SK-N-SH (cell line): ENCODE measurements at regions not wholly inside any gene's neighbourhood (a gene's known extent, or its start where the extent isn't known, plus 50 kb on each side); places are given as distances from the start of the nearest gene placed in this dataset.
"Not testable (repeated sequence)": the region's sequence is repeated elsewhere in the genome, so short reads cannot be mapped to it uniquely, and the experiment has no call there.

Experiments used
- CTCF ChIA-PET: fragments of 300-600, 350-600 bp; formaldehyde crosslinking; extraction: SDS; loops from one replicate; lab custom pipeline; 2021; lab: Yijun Ruan, JAX
- POLR2A ChIA-PET: fragments of 350-600 bp; sonication (Branson Sonifier 250); formaldehyde crosslinking; extraction: SDS; loops from one replicate; lab custom pipeline; 2020; ENCODE audit warnings: antibody characterized with exemption, inconsistent platforms; lab: Yijun Ruan, JAX
- DNase-seq: peaks from one replicate; pipeline ENCODE4 v3.0.0; 2012
- H2AFZ ChIP-seq: fragments of 200-600 bp; sonication (generic); 2 replicates; pipeline ENCODE4 v1.8.1; 2016; ENCODE audit warnings: antibody characterized with exemption, mild to moderate bottlenecking, low read depth
- H3F3A ChIP-seq: fragments of 200-600 bp; sonication (generic); replicated peaks from 2 replicates; pipeline ENCODE3; 2016; ENCODE audit warnings: antibody characterized with exemption, mild to moderate bottlenecking; ENCODE audit not compliant: insufficient read depth
- H3K27ac ChIP-seq, 2 experiments: fragments of 200-500 bp in 1 of 2; fragments of 200-600 bp in 1 of 2; sonication (Bioruptor generic) in 1 of 2; sonication (generic), shearing (Covaris generic) in 1 of 2; 2 replicates each; pipeline versions ENCODE4 v1.5.1 to v1.6.1; 2014 to 2016; ENCODE audit warnings: low read depth in 2 of 2, inconsistent platforms in 1 of 2, low read length in 1 of 2, mild to moderate bottlenecking in 1 of 2, mixed read lengths in 1 of 2
- H3K27me3 ChIP-seq: fragments of 200-600 bp; sonication (generic), shearing (Covaris generic); 2 replicates; pipeline ENCODE4 v1.6.1; 2016; ENCODE audit warnings: mixed run types; ENCODE audit not compliant: insufficient read depth
- H3K36me3 ChIP-seq, 2 experiments: fragments of 200-500 bp in 1 of 2; fragments of 200-600 bp in 1 of 2; sonication (Bioruptor generic) in 1 of 2; sonication (generic) in 1 of 2; replicated peaks in 1 of 2; 2 replicates each; pipeline versions ENCODE3 to v1.5.1; 2014 to 2016; ENCODE audit warnings: low read length in 1 of 2, mild to moderate bottlenecking in 1 of 2; ENCODE audit not compliant: insufficient read depth in 2 of 2, control insufficient read depth in 1 of 2
- H3K4me1 ChIP-seq, 2 experiments: fragments of 200-500 bp in 1 of 2; fragments of 200-600 bp in 1 of 2; sonication (Bioruptor generic) in 1 of 2; sonication (generic), shearing (Covaris generic) in 1 of 2; 2 replicates each; pipeline versions ENCODE4 v1.5.1 to v1.6.1; 2014 to 2016; ENCODE audit warnings: low read depth in 1 of 2, low read length in 1 of 2, mixed run types in 1 of 2; ENCODE audit not compliant: insufficient read depth in 2 of 2, control insufficient read depth in 1 of 2
- H3K4me2 ChIP-seq: fragments of 200-600 bp; sonication (generic), shearing (Covaris generic); 2 replicates; pipeline ENCODE4 v1.6.1; 2017; ENCODE audit warnings: mixed run types
- H3K4me3 ChIP-seq, 2 experiments: fragments of 200-500 bp in 1 of 2; fragments of 200-600 bp in 1 of 2; sonication (Bioruptor generic) in 1 of 2; sonication (generic), shearing (Covaris generic) in 1 of 2; 2 replicates each; pipeline versions ENCODE4 v1.5.1 to v1.8.1; 2014 to 2016; ENCODE audit warnings: low read depth in 2 of 2, inconsistent platforms in 1 of 2, low read length in 1 of 2, mild to moderate bottlenecking in 1 of 2, mixed read lengths in 1 of 2, moderate library complexity in 1 of 2
- H3K79me2 ChIP-seq: fragments of 200-600 bp; sonication (generic); 2 replicates; pipeline ENCODE4 v1.8.1; 2017; ENCODE audit warnings: mild to moderate bottlenecking; ENCODE audit not compliant: insufficient read depth
- H3K9ac ChIP-seq: fragments of 200-600 bp; sonication (generic); 2 replicates; pipeline ENCODE4 v1.6.1; 2017; ENCODE audit warnings: mixed run types
- H3K9me2 ChIP-seq: fragments of 200-600 bp; sonication (generic); 2 replicates; pipeline ENCODE4 v1.6.1; 2017; ENCODE audit warnings: mixed run types
- H3K9me3 ChIP-seq: fragments of 200-600 bp; sonication (generic); 2 replicates; pipeline ENCODE4 v1.6.1; 2017; ENCODE audit warnings: mixed run types, mild to moderate bottlenecking, moderate library complexity
- H4K20me1 ChIP-seq: fragments of 200-600 bp; sonication (generic); 2 replicates; pipeline ENCODE4 v1.6.1; 2017; ENCODE audit warnings: mild to moderate bottlenecking, mixed run types; ENCODE audit not compliant: insufficient read depth
- CHD2 ChIP-seq: fragments of 150-350 bp; IDR thresholded peaks from 2 replicates; pipeline ENCODE4 v1.6.1; 2018; ENCODE audit warnings: low read length; ENCODE audit not compliant: partially characterized antibody
- CTCF ChIP-seq: fragments of 200-600 bp; sonication (generic); IDR thresholded peaks from 2 replicates; pipeline ENCODE4 v1.6.1; 2017; ENCODE audit warnings: antibody characterized with exemption, mild to moderate bottlenecking, moderate library complexity
- EP300 ChIP-seq, 2 experiments: IDR thresholded peaks; 2 replicates each; pipeline versions ENCODE4 v1.4.0 to v1.6.1; 2012; ENCODE audit warnings: borderline replicate concordance in 1 of 2, low read depth in 1 of 2, low read length in 1 of 2
- EZH2phosphoT487 ChIP-seq: fragments of 200-600 bp; sonication (generic); IDR thresholded peaks from 2 replicates; pipeline ENCODE4 v1.6.1; 2017; ENCODE audit warnings: low read depth, mixed run types, mild to moderate bottlenecking, antibody characterized with exemption, moderate library complexity, borderline replicate concordance
- FOSL2 ChIP-seq: IDR thresholded peaks from 2 replicates; pipeline ENCODE4 v1.4.0; 2012; ENCODE audit warnings: low read depth, mild to moderate bottlenecking, moderate library complexity, borderline replicate concordance
- FOXJ3 ChIP-seq: sonication (generic); formaldehyde crosslinking; IDR thresholded peaks from 2 replicates; pipeline ENCODE4 v1.5.1; 2020; ENCODE audit warnings: mild to moderate bottlenecking, missing genetic modification reagents
- FOXM1 ChIP-seq: IDR thresholded peaks from 2 replicates; pipeline ENCODE4 v1.4.0; 2012; ENCODE audit warnings: low read depth, mild to moderate bottlenecking
- GATA2 ChIP-seq: sonication (generic); formaldehyde crosslinking; IDR thresholded peaks from 2 replicates; pipeline ENCODE4 v1.5.0; 2020; ENCODE audit warnings: mild to moderate bottlenecking, missing genetic modification reagents
- IRF3 ChIP-seq: fragments of 150-350 bp; IDR thresholded peaks from 2 replicates; pipeline ENCODE4 v1.6.1; 2016; ENCODE audit warnings: mild to moderate bottlenecking, low read depth, low read length
- MEF2A ChIP-seq: IDR thresholded peaks from 2 replicates; pipeline ENCODE4 v1.4.0; 2012; ENCODE audit warnings: low read depth, borderline replicate concordance
- MXI1 ChIP-seq: IDR thresholded peaks from 2 replicates; pipeline ENCODE4 v1.6.1; 2012; ENCODE audit warnings: mild to moderate bottlenecking, low read depth, low read length, improper control_type of control experiment
- NFIC ChIP-seq: IDR thresholded peaks from 2 replicates; pipeline ENCODE4 v1.4.0; 2012; ENCODE audit warnings: borderline replicate concordance
- RAD21 ChIP-seq: IDR thresholded peaks from 2 replicates; pipeline ENCODE4 v1.6.1; 2012; ENCODE audit warnings: mild to moderate bottlenecking, low read length
- REST ChIP-seq: IDR thresholded peaks from 2 replicates; pipeline ENCODE4 v1.6.1; 2012; ENCODE audit warnings: mild to moderate bottlenecking, low read depth, low read length, moderate library complexity
- RFX5 ChIP-seq: IDR thresholded peaks from 2 replicates; pipeline ENCODE4 v1.6.1; 2012; ENCODE audit warnings: mild to moderate bottlenecking, improper control_type of control experiment, low read length
- RXRA ChIP-seq: IDR thresholded peaks from 2 replicates; pipeline ENCODE4 v1.4.0; 2012; ENCODE audit warnings: low read depth, mild to moderate bottlenecking, borderline replicate concordance
- SIN3A ChIP-seq: IDR thresholded peaks from 2 replicates; pipeline ENCODE4 v1.6.1; 2012; ENCODE audit warnings: low read depth, mild to moderate bottlenecking, low read length, moderate library complexity, borderline replicate concordance
- TEAD4 ChIP-seq: IDR thresholded peaks from 2 replicates; pipeline ENCODE4 v1.4.0; 2012; ENCODE audit warnings: mild to moderate bottlenecking, borderline replicate concordance; ENCODE audit not compliant: insufficient read depth
- YY1 ChIP-seq: IDR thresholded peaks from 2 replicates; pipeline ENCODE4 v1.4.0; 2012; ENCODE audit warnings: low read depth, mild to moderate bottlenecking
- ZBTB33 ChIP-seq: IDR thresholded peaks from 2 replicates; pipeline ENCODE4 v1.4.0; 2012; ENCODE audit warnings: low read depth, borderline replicate concordance
- WGBS: methylation state at CpG from one replicate; pipeline ENCODE4 v1.1.6; 2017; ENCODE audit warnings: low lambda C conversion rate; 5-methylcytosine and 5-hydroxymethylcytosine counted together

- Histone ChIP-seq H4K20me1 (no peaks in the 10 kb centered on the region), H3K4me3 (no peak overlapping the region), H3K9ac (no peak overlapping the region), H3K9me2 (no peaks in the 10 kb centered on the region), H3K27ac (no peak overlapping the region), H3F3A (no peaks in the 10 kb centered on the region), H3K36me3 (no peaks in the 10 kb centered on the region), H3K27me3 (no peaks in the 10 kb centered on the region), H2AFZ (no peak overlapping the region), H3K4me1 (no peaks in the 10 kb centered on the region; a peak in 1 of 4 replicates), H3K4me2 (no peak overlapping the region), H3K79me2 (no peaks in the 10 kb centered on the region), H3K9me3 (no peaks in the 10 kb centered on the region)
- no peak for DNase-seq
- CTCF ChIA-PET, result interaction anchor here (1.1 to 1.3 kb wide), 3 partner anchors 51 to 274 kb away, joined by 3 to 4 read pairs (median 3); no protein-coding TSS in a partner anchor
- TF ChIP-seq ZBTB33 (no peak), REST (no peak), RFX5 (no peak), GATA2 (CRISPR knock-in tag) (no peak), FOXJ3 (CRISPR knock-in tag) (no peak), TEAD4 (no peak), RAD21 (no peak), FOXM1 (no peak), FOSL2 (no peak), CHD2 (no peak), YY1 (no peak), MXI1 (no peak), CTCF (no peak), IRF3 (no peak), MEF2A (no peak), SIN3A (no peak), EZH2phosphoT487 (no peak), NFIC (no peak), EP300 (IDR thresholded peaks at IDR 0.05; ENCODE audit: borderline replicate concordance in 1 of 2, low read depth in 1 of 2, low read length in 1 of 2) (no peak), RXRA (no peak)
- 77% methylated on average over 3 of the region's 3 CpGs for WGBS
- POLR2A ChIA-PET, result no interaction called here
Observed at GRCh38 chr3:194054961-194055360, 81.0 kb upstream of the HES1 start.

- H3K4me3 ChIP-seq, H3K9me3 ChIP-seq, H3K4me2 ChIP-seq, H3K27me3 ChIP-seq, POLR2A ChIA-PET, H3K27ac ChIP-seq, H3K79me2 ChIP-seq, H2AFZ ChIP-seq, H3K9me2 ChIP-seq, H3K4me1 ChIP-seq, H3K9ac ChIP-seq, CTCF ChIA-PET, H3F3A ChIP-seq, H3K36me3 ChIP-seq, DNase-seq, H4K20me1 ChIP-seq: not testable (repeated sequence)
- 77% methylated on average over 12 of the region's 15 CpGs for WGBS
Observed at GRCh38 chr3:194056323-194056722, 79.6 kb upstream of the HES1 start.
